ENCODE measurements at regions not wholly inside any gene's neighbourhood (a gene's known extent, or its start where the extent isn't known, plus 50 kb on each side); places are given as distances from the start of the nearest gene placed in this dataset.

GRCh38 chr6:109315341-109316110 lies 66.7 kb downstream of the CD164 start:
- Mint-ChIP-seq H3K27me3 (no peaks in the 10 kb centered on the region), H3K9me3 (ENCODE audit: low read depth) (no peaks in the 10 kb centered on the region), H3K36me3 (ENCODE audit: low read depth) (no peaks in the 10 kb centered on the region), H3K27ac (no peak overlapping the region), H3K4me1 (no peaks in the 10 kb centered on the region), H3K4me3 (no peak overlapping the region)
- intact Hi-C loops (cut with DNase I, micrococcal nuclease): no loop called here
- DNase-seq: no peak
- no peak for ATAC-seq
- ChIA-PET CTCF (no interaction called here), POLR2A (no interaction called here)

DNA sequence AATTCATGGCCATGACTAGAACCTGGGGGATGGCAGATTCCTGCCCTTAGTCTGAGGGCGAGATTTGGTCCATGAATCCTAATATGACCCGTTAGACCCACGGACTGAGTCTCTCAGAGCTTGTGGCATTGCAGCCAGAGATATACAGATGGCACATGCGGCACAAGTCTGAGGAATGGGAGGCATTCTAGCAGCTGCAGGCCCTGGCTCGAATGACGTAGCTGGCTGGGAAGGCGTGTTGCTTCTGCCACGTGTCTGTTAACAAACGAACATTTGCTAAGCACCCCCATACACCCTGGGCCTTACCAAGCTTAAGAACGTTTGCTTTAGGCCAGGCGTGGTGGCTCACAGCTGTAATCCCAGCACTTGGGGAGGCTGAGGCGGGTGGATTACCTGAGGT lies 68.0 kb downstream of the CD164 start:
- no peaks in the 10 kb centered on the region for H3K9me3 Mint-ChIP-seq (ENCODE audit: low read depth)
- ChIA-PET POLR2A (no interaction called here), CTCF (interaction anchor here (0.7 kb wide), 1 partner anchor 71 kb away, joined by 3 read pairs; no protein-coding TSS in a partner anchor)
- no peak for ATAC-seq
- no peak for DNase-seq
- H3K27me3 Mint-ChIP-seq: no peaks in the 10 kb centered on the region
- no peak overlapping the region for H3K4me3 Mint-ChIP-seq
- intact Hi-C loops (cut with DNase I, micrococcal nuclease): no loop called here
- no peaks in the 10 kb centered on the region for H3K4me1 Mint-ChIP-seq
- no peak overlapping the region for H3K27ac Mint-ChIP-seq
- H3K36me3 Mint-ChIP-seq (ENCODE audit: low read depth): no peaks in the 10 kb centered on the region

- no peak overlapping the region for H3K27ac Mint-ChIP-seq
- peaks cover 2% of the 10 kb centered on the region for H3K4me1 Mint-ChIP-seq
- ChIA-PET POLR2A (no interaction called here), CTCF (interaction anchor here (0.6 to 1.4 kb wide), 2 partner anchors 12 to 71 kb away, joined by 3 to 5 read pairs; no protein-coding TSS in a partner anchor)
- no peak overlapping the region for H3K4me3 Mint-ChIP-seq
- no peaks in the 10 kb centered on the region for H3K36me3 Mint-ChIP-seq (ENCODE audit: low read depth)
- H3K9me3 Mint-ChIP-seq (ENCODE audit: low read depth): no peaks in the 10 kb centered on the region
- no peak for ATAC-seq
- no peaks in the 10 kb centered on the region for H3K27me3 Mint-ChIP-seq
- DNase-seq: no peak
- intact Hi-C loops (cut with DNase I, micrococcal nuclease): no loop called here
These were observed 69.1 kb downstream of the CD164 start for GRCh38 chr6:109313139-109313538.

- ChIA-PET CTCF (interaction anchor here (0.9 kb wide), 1 partner anchor 13 kb away, joined by 3 read pairs; no protein-coding TSS in a partner anchor), POLR2A (no interaction called here)
- no peaks in the 10 kb centered on the region for H3K9me3 Mint-ChIP-seq (ENCODE audit: low read depth)
- intact Hi-C loops (cut with DNase I, micrococcal nuclease): no loop called here
- no peak overlapping the region for H3K4me3 Mint-ChIP-seq
- peaks cover 16% of the 10 kb centered on the region for H3K4me1 Mint-ChIP-seq
- no peak for ATAC-seq
- no peak for DNase-seq
- H3K36me3 Mint-ChIP-seq (ENCODE audit: low read depth): no peaks in the 10 kb centered on the region
- no peaks in the 10 kb centered on the region for H3K27me3 Mint-ChIP-seq
- no peak overlapping the region for H3K27ac Mint-ChIP-seq
These were observed 70.8 kb downstream of the CD164 start for GRCh38 chr6:109311471-109311870.

GRCh38 chr6:109309917-109310316 lies 72.3 kb downstream of the CD164 start:
- CTCF ChIA-PET: interaction anchor here (0.8 kb wide), 2 partner anchors 77 to 463 kb away, joined by 3 read pairs; no protein-coding TSS in a partner anchor
- intact Hi-C loops (cut with DNase I, micrococcal nuclease): loop anchor here (2.0 to 10.0 kb wide), 2 partner anchors 73 to 755 kb away; partner anchors contain the start of gene CD164 (in 1 of the 2)

DNA sequence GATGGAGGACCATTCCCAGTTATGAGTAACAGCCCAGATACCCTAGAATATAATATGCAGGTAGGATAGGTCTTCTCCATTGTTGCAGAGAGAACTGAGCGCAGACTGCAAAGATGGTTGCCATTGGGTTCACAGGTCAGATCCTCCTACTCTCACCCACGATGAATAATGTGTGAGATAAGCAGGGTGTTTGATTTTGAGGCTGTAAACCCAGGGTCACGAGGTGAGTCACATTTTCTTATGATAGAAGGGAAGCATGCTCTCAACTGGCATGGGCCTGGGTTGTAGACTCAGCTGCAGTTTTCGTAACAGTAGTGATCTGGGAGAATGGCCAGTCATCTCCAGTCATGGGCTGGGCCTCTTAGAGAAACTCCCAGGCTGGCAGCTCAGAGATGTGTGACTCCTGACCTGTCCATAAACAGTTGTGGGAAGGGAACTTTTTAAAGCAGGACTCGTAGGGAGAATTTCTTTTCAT lies 74.2 kb downstream of the CD164 start:
- CTCF ChIA-PET: interaction anchor here (1.0 kb wide), 1 partner anchor 152 kb away, joined by 3 read pairs; no protein-coding TSS in a partner anchor
- peak; percentile 75 for DNase-seq

More at GRCh38 chr6:109309917-109310316, 72.3 kb downstream of the CD164 start:
- no peak for DNase-seq
- Mint-ChIP-seq H3K27ac (no peak overlapping the region), H3K4me1 (peaks cover 20% of the 10 kb centered on the region), H3K4me3 (no peak overlapping the region), H3K36me3 (ENCODE audit: low read depth) (no peaks in the 10 kb centered on the region), H3K27me3 (no peaks in the 10 kb centered on the region), H3K9me3 (ENCODE audit: low read depth) (no peaks in the 10 kb centered on the region)
- POLR2A ChIA-PET: no interaction called here
- no peak for ATAC-seq

GRCh38 chr6:109306733-109307132 lies 75.5 kb downstream of the CD164 start:
- CTCF ChIA-PET: interaction anchor here (0.6 to 1.0 kb wide), 5 partner anchors 13 to 117 kb away, joined by 3 to 4 read pairs (median 3); partner anchors contain the start of gene CD164
- ATAC-seq (peak; percentile 56), DNase-seq (no peak)
- intact Hi-C loops (cut with DNase I, micrococcal nuclease): loop anchor here in 1 of 2 experiments (10.0 kb wide), 1 partner anchor 752 kb away; no protein-coding TSS in a partner anchor
- Mint-ChIP-seq H3K9me3 (ENCODE audit: low read depth) (no peaks in the 10 kb centered on the region), H3K4me1 (peaks cover 35% of the 10 kb centered on the region), H3K4me3 (no peak overlapping the region), H3K36me3 (ENCODE audit: low read depth) (no peaks in the 10 kb centered on the region), H3K27ac (peak overlapping the region; percentile 9), H3K27me3 (no peaks in the 10 kb centered on the region)
- POLR2A ChIA-PET: interaction anchor here (0.6 to 1.2 kb wide), 2 partner anchors 67 to 76 kb away, joined by 3 to 5 read pairs; partner anchors contain the start of gene CD164

More for the DNA sequence above, 74.2 kb downstream of the CD164 start:
- intact Hi-C loops (cut with DNase I, micrococcal nuclease): loop anchor here (1.0 to 10.0 kb wide), 5 partner anchors 65 to 753 kb away; partner anchors contain the start of gene CD164 (in 1 of the 2)
- Mint-ChIP-seq H3K9me3 (ENCODE audit: low read depth) (no peaks in the 10 kb centered on the region), H3K27ac (peak overlapping the region; percentile 76), H3K27me3 (no peaks in the 10 kb centered on the region), H3K4me1 (peaks cover 35% of the 10 kb centered on the region), H3K36me3 (ENCODE audit: low read depth) (no peaks in the 10 kb centered on the region), H3K4me3 (no peak overlapping the region)
- POLR2A ChIA-PET: interaction anchor here (1.0 to 1.6 kb wide), 2 partner anchors 65 to 74 kb away, joined by 3 to 6 read pairs; partner anchors contain the start of gene CD164
- ATAC-seq: peak; percentile 91

GRCh38 chr6:109305028-109305427 lies 77.2 kb downstream of the CD164 start:
- ChIA-PET CTCF (interaction anchor here (1.4 kb wide), 1 partner anchor 78 kb away, joined by 6 read pairs; no protein-coding TSS in a partner anchor), POLR2A (no interaction called here)
- DNase-seq (no peak), ATAC-seq (no peak)
- Mint-ChIP-seq H3K27me3 (no peaks in the 10 kb centered on the region), H3K36me3 (ENCODE audit: low read depth) (no peaks in the 10 kb centered on the region), H3K27ac (peak overlapping the region; percentile 47), H3K4me3 (no peak overlapping the region), H3K9me3 (ENCODE audit: low read depth) (no peaks in the 10 kb centered on the region), H3K4me1 (peaks cover 35% of the 10 kb centered on the region)
- intact Hi-C loops (cut with DNase I, micrococcal nuclease): loop anchor here in 1 of 2 experiments (10.0 kb wide), 1 partner anchor 750 kb away; no protein-coding TSS in a partner anchor

DNA sequence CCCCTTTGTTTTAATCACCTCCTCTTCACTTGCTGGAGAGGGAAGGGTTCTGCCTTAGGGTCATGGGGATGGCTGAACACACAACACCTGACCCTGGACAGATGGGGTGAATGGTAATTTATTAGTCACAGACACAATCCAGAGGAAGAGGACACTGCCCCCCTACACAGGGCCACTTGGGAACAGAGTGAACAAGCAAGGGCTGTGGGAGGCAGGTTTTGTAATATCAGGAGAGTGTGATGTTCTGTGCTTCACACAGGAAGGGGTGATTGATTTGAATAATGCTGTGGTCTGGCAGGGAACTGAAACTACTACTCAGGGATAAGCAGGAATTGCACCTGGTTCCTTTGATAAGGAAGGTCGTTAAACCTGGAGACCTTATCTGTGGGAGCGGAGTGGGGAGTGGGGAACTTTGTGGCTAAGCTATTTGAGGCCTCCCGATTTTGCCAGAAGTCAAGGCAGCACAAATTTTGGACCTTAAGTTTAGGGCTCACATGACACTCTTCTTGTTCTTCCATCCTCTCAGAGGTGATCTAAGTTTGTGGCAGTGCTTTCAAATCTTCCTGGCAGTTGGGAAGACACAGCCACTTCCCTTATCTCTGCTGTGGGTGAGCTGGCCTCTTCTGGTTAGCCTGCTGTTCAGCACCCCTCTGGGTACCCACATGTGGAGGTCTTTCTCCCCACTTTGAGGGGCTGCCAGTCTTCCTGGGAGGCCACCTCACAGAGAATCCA lies 77.8 kb downstream of the CD164 start:
- H3K27me3 Mint-ChIP-seq: no peaks in the 10 kb centered on the region
- no peaks in the 10 kb centered on the region for H3K9me3 Mint-ChIP-seq (ENCODE audit: low read depth)
- intact Hi-C loops (cut with DNase I, micrococcal nuclease): loop anchor here in 1 of 2 experiments (10.0 kb wide), 1 partner anchor 750 kb away; no protein-coding TSS in a partner anchor
- H3K36me3 Mint-ChIP-seq (ENCODE audit: low read depth): no peaks in the 10 kb centered on the region
- ATAC-seq (peak; percentile 59), DNase-seq (peak; percentile 40)
- H3K27ac Mint-ChIP-seq: peak overlapping the region; percentile 47
- peaks cover 35% of the 10 kb centered on the region for H3K4me1 Mint-ChIP-seq
- no peak overlapping the region for H3K4me3 Mint-ChIP-seq
- CTCF ChIA-PET: interaction anchor here (1.4 kb wide), 1 partner anchor 79 kb away, joined by 6 read pairs; no protein-coding TSS in a partner anchor
- POLR2A ChIA-PET: interaction anchor here (1.0 kb wide), 1 partner anchor 69 kb away, joined by 6 read pairs; no protein-coding TSS in a partner anchor

- Mint-ChIP-seq H3K9me3 (ENCODE audit: low read depth) (no peaks in the 10 kb centered on the region), H3K27me3 (no peaks in the 10 kb centered on the region), H3K4me1 (peaks cover 35% of the 10 kb centered on the region), H3K36me3 (ENCODE audit: low read depth) (no peaks in the 10 kb centered on the region), H3K27ac (no peak overlapping the region), H3K4me3 (no peak overlapping the region)
- CTCF ChIA-PET: interaction anchor here (1.4 kb wide), 1 partner anchor 79 kb away, joined by 6 read pairs; no protein-coding TSS in a partner anchor
- POLR2A ChIA-PET: interaction anchor here (1.0 kb wide), 1 partner anchor 70 kb away, joined by 6 read pairs; no protein-coding TSS in a partner anchor
- ATAC-seq: no peak
- DNase-seq: no peak
- intact Hi-C loops (cut with DNase I, micrococcal nuclease): loop anchor here in 1 of 2 experiments (10.0 kb wide), 1 partner anchor 749 kb away; no protein-coding TSS in a partner anchor
These were observed 78.5 kb downstream of the CD164 start for GRCh38 chr6:109303640-109304283.
